ENCODE measurements at regions not wholly inside any gene's neighbourhood (a gene's known extent, or its start where the extent isn't known, plus 50 kb on each side); places are given as distances from the start of the nearest gene placed in this dataset.

DNA sequence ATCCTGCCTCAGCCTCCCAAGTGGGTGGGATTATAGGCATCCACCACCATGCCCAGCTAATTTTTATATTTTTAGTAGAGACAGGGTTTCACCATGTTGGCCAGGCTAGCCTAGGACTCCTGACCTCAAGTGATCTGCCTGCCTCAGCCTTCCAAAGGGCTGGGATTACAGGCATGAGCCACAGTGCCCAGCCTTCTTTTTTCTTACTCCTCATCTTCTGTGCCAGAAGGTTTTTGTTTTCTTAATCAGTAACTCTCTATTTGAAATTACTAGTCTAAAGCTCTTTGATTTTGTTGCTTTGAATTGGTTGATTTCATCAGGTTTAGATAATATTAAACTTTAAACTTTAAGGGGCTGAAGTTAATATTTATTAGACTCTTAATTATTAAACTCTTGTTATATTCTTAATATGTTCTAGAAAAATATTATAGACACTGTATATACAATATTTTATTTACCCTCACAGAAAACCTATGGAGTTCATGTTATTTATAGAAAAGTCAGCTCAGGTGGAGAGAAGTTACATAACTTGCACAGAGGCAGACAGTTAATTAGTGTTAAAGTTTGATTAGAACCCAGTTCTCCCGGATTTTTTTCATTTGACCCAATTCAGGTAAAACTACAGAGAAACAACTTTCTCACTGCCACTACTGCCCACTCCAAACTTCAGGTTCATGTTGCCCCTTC is 177.4 kb upstream of the SGK1 start:
- Histone ChIP-seq H3K4me3 (no peak overlapping the region), H3K27ac (peak overlapping the region in 12 of 21 experiments; percentile 23 to 75 (median 50))

GRCh38 chr6:134493789-134494188 is 175.9 kb upstream of the SGK1 start:
- Histone ChIP-seq H3K4me3 (no peak overlapping the region), H3K27ac (no peak overlapping the region)

DNA sequence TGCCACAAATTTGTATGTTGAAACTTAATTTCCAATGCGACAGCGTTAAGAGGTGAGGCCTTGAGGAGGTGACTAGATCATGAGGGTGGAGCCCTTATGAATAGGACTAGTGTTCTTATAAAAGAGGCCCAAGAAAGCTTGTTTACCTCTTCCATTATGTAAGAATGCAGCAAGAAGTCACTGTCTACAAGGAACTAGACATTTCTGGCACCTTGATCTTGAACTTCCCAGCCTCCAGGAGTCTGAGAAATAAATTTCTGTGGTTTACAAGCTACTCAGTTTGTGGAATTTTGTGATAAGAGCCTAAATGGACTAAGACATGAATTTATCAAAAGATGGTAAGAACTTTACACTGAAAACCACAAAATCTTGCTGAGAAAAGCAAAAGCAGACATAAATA is 173.6 kb upstream of the SGK1 start:
- Histone ChIP-seq H3K4me3 (no peak overlapping the region), H3K27ac (peak overlapping the region in 6 of 21 experiments; percentile 1 to 55 (median 18))

- H3K27ac ChIP-seq: peak overlapping the region in 1 of 21 experiments; percentile 31
- no peak overlapping the region for H3K4me3 ChIP-seq
Measured at GRCh38 chr6:134482593-134483270, 164.8 kb upstream of the SGK1 start.

GRCh38 chr6:134481966-134482365 is 164.1 kb upstream of the SGK1 start:
- no peak overlapping the region for H3K4me3 ChIP-seq
- H3K27ac ChIP-seq: peak overlapping the region in 5 of 21 experiments; percentile 19 to 59 (median 34)

GRCh38 chr6:134480593-134480992 is 162.7 kb upstream of the SGK1 start:
- Histone ChIP-seq H3K4me3 (no peak overlapping the region), H3K27ac (peak overlapping the region in 2 of 21 experiments; percentile 19 to 34)

- Histone ChIP-seq H3K27ac (no peak overlapping the region), H3K4me3 (no peak overlapping the region)
Measured at GRCh38 chr6:134478764-134479399, 161.0 kb upstream of the SGK1 start.

GRCh38 chr6:134477991-134478635 is 160.2 kb upstream of the SGK1 start:
- H3K4me3 ChIP-seq: no peak overlapping the region

DNA sequence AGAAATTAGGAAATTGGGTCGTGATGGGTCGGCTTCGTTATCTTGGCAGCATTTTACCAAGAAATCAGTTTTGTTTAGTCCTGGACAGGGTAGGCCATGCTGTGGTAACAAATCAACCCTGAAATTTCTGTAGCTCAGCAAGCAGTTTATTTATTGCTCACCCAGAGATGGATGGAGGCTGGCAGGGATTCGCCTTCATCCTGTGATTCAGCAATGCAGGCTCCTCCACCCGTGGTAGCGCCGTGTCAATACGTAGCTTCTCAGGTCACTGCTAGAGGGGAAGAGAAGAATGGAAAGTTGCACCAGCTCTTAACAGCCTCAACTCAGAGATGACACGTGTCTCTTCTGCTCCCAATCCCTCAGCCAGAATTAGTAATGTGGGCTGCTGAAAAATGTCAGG is 157.0 kb upstream of the SGK1 start:
- no peak overlapping the region for H3K4me3 ChIP-seq
- no peak overlapping the region for H3K27ac ChIP-seq

More at GRCh38 chr6:134477991-134478635, 160.2 kb upstream of the SGK1 start:
- H3K27ac ChIP-seq: no peak overlapping the region

GRCh38 chr6:134472661-134473060 is 154.7 kb upstream of the SGK1 start:
- no peak overlapping the region for H3K4me3 ChIP-seq
- no peak overlapping the region for H3K27ac ChIP-seq

DNA sequence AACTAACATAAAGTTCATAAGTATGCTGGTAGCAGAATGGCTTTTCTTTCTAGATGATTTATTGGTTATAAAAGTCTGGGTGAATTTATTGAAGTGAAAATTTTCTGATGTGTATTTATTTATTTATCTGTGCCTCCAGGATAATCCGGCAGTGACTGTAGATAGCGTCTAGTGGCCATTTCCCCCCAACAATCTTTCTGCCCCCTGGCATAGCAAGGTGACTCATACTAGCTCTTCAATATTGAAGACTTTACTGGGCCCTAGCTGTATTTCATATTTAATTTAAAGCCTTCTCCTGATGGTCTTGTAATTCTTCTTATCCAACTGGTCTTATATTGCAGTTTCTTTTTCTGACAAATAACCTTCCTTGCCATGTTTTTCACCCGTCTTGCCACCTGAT is 154.1 kb upstream of the SGK1 start:
- Histone ChIP-seq H3K27ac (no peak overlapping the region), H3K4me3 (no peak overlapping the region)

- Histone ChIP-seq H3K27ac (no peak overlapping the region), H3K4me3 (no peak overlapping the region)
Measured at GRCh38 chr6:134470457-134470975, 152.6 kb upstream of the SGK1 start.

GRCh38 chr6:134469702-134470456 is 152.0 kb upstream of the SGK1 start:
- no peak overlapping the region for H3K4me3 ChIP-seq
- no peak overlapping the region for H3K27ac ChIP-seq

GRCh38 chr6:134468633-134469032 is 150.7 kb upstream of the SGK1 start:
- Histone ChIP-seq H3K27ac (no peak overlapping the region), H3K4me3 (no peak overlapping the region)

DNA sequence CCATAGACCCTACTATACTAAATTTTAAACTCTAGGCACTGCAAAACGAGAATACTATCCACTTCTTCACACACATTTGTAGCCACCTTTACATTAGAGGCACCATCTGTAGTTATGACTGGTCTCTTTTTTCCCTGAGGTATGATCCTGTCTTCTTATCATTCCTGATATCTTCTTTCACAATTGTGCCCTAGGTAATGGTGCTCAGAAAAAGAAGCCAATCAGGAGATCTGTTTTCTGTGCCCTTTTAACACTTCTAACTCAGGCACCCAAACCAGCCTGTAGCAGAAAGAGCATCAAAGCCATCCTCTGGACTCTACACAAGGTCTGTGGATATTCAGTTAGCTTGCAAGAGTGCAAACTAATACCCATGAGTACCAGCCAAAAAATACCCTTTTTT is 149.7 kb upstream of the SGK1 start:
- H3K4me3 ChIP-seq: no peak overlapping the region
- H3K27ac ChIP-seq: peak overlapping the region in 1 of 21 experiments; percentile 6

- H3K27ac ChIP-seq: peak overlapping the region in 6 of 21 experiments; percentile 1 to 68 (median 42)
- no peak overlapping the region for H3K4me3 ChIP-seq
Measured at GRCh38 chr6:134466771-134467525, 149.0 kb upstream of the SGK1 start.

DNA sequence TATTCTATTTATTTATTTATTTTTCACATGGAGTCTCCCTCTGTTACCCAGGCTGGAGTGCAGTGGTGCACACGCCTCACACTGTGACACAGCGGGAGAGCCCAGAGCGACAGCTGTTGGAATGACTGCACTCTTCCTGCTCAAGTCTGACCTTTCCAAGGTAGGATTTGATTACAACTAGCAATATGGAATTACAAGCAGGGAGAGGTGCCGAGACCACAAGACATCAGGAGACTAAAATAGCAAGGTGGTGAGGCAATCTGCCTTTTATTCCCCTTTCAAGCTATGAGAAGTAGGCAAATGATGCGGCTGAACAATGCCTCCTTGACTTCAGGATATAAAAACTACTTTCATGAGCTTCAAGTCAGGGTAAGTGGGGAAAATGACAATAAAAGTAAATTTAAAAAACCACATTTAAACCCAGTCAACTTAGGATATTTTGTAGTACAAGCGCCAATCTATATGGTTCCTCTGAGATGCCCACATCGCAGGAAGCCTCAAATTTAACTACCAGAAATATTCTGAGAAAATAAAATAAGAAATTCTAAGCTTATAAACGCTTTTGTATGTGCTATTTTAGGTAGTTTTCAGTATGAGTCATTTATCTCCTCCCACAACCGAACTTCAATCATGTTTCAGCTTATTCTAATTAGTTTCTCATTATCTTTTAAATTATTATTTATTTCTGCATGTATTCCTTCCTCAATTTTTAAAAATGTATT is 146.9 kb upstream of the SGK1 start:
- Histone ChIP-seq H3K27ac (peak overlapping the region in 12 of 21 experiments; percentile 5 to 65 (median 46)), H3K4me3 (no peak overlapping the region)
